HEK293 (cell line): ENCODE measurements at regions not wholly inside any gene's neighbourhood (a gene's known extent, or its start where the extent isn't known, plus 50 kb on each side); places are given as distances from the start of the nearest gene placed in this dataset.

ENCODE experiments used
- CTCF ChIA-PET: fragments of 350-600 bp; formaldehyde crosslinking; extraction: SDS; loops from one replicate; lab custom pipeline; 2021; ENCODE audit warnings: antibody characterized with exemption; lab: Yijun Ruan, JAX
- POLR2A ChIA-PET: fragments of 300-600 bp; formaldehyde crosslinking; extraction: SDS; loops from one replicate; lab custom pipeline; 2020; ENCODE audit warnings: antibody characterized with exemption, inconsistent platforms; lab: Yijun Ruan, JAX
- H3K27ac ChIP-seq: fragments of 200-500 bp; sonication (Bioruptor generic); 2 replicates; pipeline ENCODE4 v1.5.1; 2014; ENCODE audit warnings: low read depth, low read length, control low read depth, inconsistent platforms; ENCODE audit errors: extremely low read depth
- H3K36me3 ChIP-seq, 2 experiments: fragments of 200-500 bp in 1 of 2; sonication (Bioruptor generic) in 1 of 2; 1 replicate in 1 of 2; 2 replicates in 1 of 2; pipeline ENCODE4 v1.5.1; 2014 to 2017; ENCODE audit warnings: inconsistent platforms in 2 of 2, low read length in 2 of 2; ENCODE audit not compliant: control insufficient read depth in 2 of 2, insufficient read depth in 1 of 2
- H3K4me1 ChIP-seq: fragments of 200-500 bp; sonication (Bioruptor generic); 2 replicates; pipeline ENCODE4 v1.5.1; 2014; ENCODE audit warnings: mild to moderate bottlenecking, low read length, inconsistent platforms; ENCODE audit not compliant: control insufficient read depth, insufficient read depth
- H3K4me3 ChIP-seq: 2 replicates; pipeline ENCODE4 v1.5.1; 2011; ENCODE audit warnings: low read depth, mild to moderate bottlenecking, control low read depth, low read length, moderate library complexity
- H3K9me3 ChIP-seq: fragments of 200-500 bp; sonication (Bioruptor generic); 2 replicates; pipeline ENCODE4 v1.5.1; 2014; ENCODE audit warnings: low read depth, low read length, inconsistent platforms; ENCODE audit not compliant: control insufficient read depth, insufficient read depth
- ATF2 ChIP-seq: fragments of 450-650 bp; formaldehyde crosslinking; IDR thresholded peaks from 2 replicates; pipeline ENCODE4 v1.5.1; 2016; ENCODE audit warnings: missing biosample characterization, missing genetic modification characterization, low read depth
- BCL11B ChIP-seq: fragments of 450-650 bp; formaldehyde crosslinking; IDR thresholded peaks from 2 replicates; pipeline ENCODE4 v1.5.1; 2016; ENCODE audit warnings: low read depth, missing biosample characterization, missing genetic modification characterization
- KLF16 ChIP-seq: fragments of 450-650 bp; formaldehyde crosslinking; IDR thresholded peaks from 2 replicates; pipeline ENCODE4 v1.5.1; 2017; ENCODE audit warnings: missing biosample characterization, missing genetic modification characterization
- KLF7 ChIP-seq: fragments of 450-650 bp; formaldehyde crosslinking; IDR thresholded peaks from 2 replicates; pipeline ENCODE4 v1.5.1; 2016; ENCODE audit warnings: missing biosample characterization, missing genetic modification characterization, borderline replicate concordance
- OSR2 ChIP-seq: fragments of 450-650 bp; formaldehyde crosslinking; IDR thresholded peaks from 2 replicates; pipeline ENCODE4 v1.5.1; 2016; ENCODE audit warnings: missing biosample characterization, missing genetic modification characterization
- YY1 ChIP-seq: fragments of 450-650 bp; formaldehyde crosslinking; IDR thresholded peaks from 2 replicates; pipeline ENCODE4 v1.5.1; 2018; ENCODE audit warnings: missing biosample characterization, missing genetic modification characterization
- ZBTB1 ChIP-seq: fragments of 450-650 bp; formaldehyde crosslinking; IDR thresholded peaks from 2 replicates; pipeline ENCODE4 v1.5.1; 2016; ENCODE audit warnings: missing biosample characterization, missing genetic modification characterization
- ZNF132 ChIP-seq: fragments of 450-650 bp; formaldehyde crosslinking; IDR thresholded peaks from 2 replicates; pipeline ENCODE4 v1.5.1; 2017; ENCODE audit warnings: missing biosample characterization, missing genetic modification characterization, borderline replicate concordance
- ZNF175 ChIP-seq: fragments of 450-650 bp; formaldehyde crosslinking; IDR thresholded peaks from 2 replicates; pipeline ENCODE4 v1.5.1; 2016; ENCODE audit warnings: missing biosample characterization, missing genetic modification characterization
- ZNF24 ChIP-seq: fragments of 450-650 bp; formaldehyde crosslinking; IDR thresholded peaks from 2 replicates; pipeline ENCODE4 v1.5.1; 2016; ENCODE audit warnings: missing biosample characterization, missing genetic modification characterization
- ZNF248 ChIP-seq: fragments of 450-650 bp; formaldehyde crosslinking; IDR thresholded peaks from 2 replicates; pipeline ENCODE4 v1.5.1; 2017; ENCODE audit warnings: missing biosample characterization, missing genetic modification characterization
- ZNF423 ChIP-seq: fragments of 450-650 bp; formaldehyde crosslinking; IDR thresholded peaks from 2 replicates; pipeline ENCODE4 v1.5.1; 2016; ENCODE audit warnings: missing biosample characterization, missing genetic modification characterization
- ZNF530 ChIP-seq: fragments of 450-650 bp; formaldehyde crosslinking; IDR thresholded peaks from 2 replicates; pipeline ENCODE4 v1.5.1; 2016; ENCODE audit warnings: low read depth, missing biosample characterization, missing genetic modification characterization
- ZNF629 ChIP-seq: fragments of 450-650 bp; formaldehyde crosslinking; IDR thresholded peaks from 2 replicates; pipeline ENCODE4 v1.5.1; 2017; ENCODE audit warnings: missing biosample characterization, missing genetic modification characterization
- ZNF776 ChIP-seq: fragments of 450-650 bp; formaldehyde crosslinking; IDR thresholded peaks from 2 replicates; pipeline ENCODE4 v1.5.0; 2017; ENCODE audit warnings: missing biosample characterization, missing genetic modification characterization, borderline replicate concordance
- TF ChIP-seq, protein P1 (sequence below): fragments of 450-650 bp; formaldehyde crosslinking; IDR thresholded peaks from 2 replicates; pipeline ENCODE4 v1.5.1; 2016; ENCODE audit warnings: missing biosample characterization, missing genetic modification characterization
- TF ChIP-seq, protein P2 (sequence below): fragments of 450-650 bp; formaldehyde crosslinking; IDR thresholded peaks from 2 replicates; pipeline ENCODE4 v1.5.1; 2016; ENCODE audit warnings: missing biosample characterization, missing genetic modification characterization
- TF ChIP-seq, protein P3 (sequence below): fragments of 450-650 bp; formaldehyde crosslinking; IDR thresholded peaks from 2 replicates; pipeline ENCODE4 v1.5.1; 2016; ENCODE audit warnings: missing biosample characterization, missing genetic modification characterization
- TF ChIP-seq, protein P4 (sequence below): fragments of 450-650 bp; formaldehyde crosslinking; optimal IDR thresholded peaks from 2 replicates; pipeline ENCODE3; 2016; ENCODE audit warnings: missing biosample characterization, mild to moderate bottlenecking, missing genetic modification characterization

GRCh38 chr7:121525155-121525819, 129.2 kb upstream of the FAM3C start (continued):
- TF ChIP-seq, protein P1, sequence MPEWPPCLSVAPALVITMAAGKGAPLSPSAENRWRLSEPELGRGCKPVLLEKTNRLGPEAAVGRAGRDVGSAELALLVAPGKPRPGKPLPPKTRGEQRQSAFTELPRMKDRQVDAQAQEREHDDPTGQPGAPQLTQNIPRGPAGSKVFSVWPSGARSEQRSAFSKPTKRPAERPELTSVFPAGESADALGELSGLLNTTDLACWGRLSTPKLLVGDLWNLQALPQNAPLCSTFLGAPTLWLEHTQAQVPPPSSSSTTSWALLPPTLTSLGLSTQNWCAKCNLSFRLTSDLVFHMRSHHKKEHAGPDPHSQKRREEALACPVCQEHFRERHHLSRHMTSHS (tag by site-specific recombination): no peak
- TF ChIP-seq ZNF132 (tag by site-specific recombination) (no peak), KLF7 (tag by site-specific recombination) (no peak), ZNF248 (tag by site-specific recombination) (no peak), ATF2 (tag by site-specific recombination) (no peak), YY1 (tag by site-specific recombination) (no peak), KLF16 (tag by site-specific recombination) (no peak)
- TF ChIP-seq, all 188 proteins: peak for 0

DNA sequence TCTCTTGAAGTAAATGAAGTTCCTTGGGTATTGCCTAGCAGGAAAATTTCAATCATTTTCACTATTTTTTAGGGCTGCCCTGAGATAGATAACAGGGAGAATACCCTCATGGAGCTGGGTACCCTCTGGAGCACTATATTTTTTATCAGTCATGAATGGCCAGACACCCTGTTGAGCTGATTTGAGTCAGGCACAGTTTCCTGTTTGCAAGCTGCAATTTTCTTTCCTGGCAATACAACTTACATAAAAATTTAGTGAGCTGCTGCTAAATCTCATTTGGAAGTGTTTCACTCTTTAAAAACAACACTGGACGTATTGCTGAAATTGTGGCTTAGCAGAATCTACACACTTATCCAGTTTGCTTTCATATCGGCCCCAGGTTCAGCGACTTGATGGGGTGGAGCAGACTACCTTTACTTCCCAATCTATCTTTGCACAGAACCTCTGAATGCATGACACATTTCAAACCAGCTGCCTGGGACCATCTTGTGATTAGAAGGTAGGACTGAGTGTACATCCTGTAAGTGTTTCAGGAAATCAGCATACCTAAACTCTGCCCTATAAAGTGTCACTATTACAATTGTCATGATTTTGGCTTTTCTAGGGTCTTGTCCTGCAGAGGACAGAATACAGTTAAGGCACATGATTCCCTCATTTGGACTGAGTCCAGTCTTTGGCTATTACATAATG, 125.7 kb upstream of the FAM3C start:
- Histone ChIP-seq H3K36me3 (no peaks in the 10 kb centered on the region), H3K9me3 (no peaks in the 10 kb centered on the region), H3K4me1 (no peaks in the 10 kb centered on the region), H3K4me3 (no peak overlapping the region), H3K27ac (no peak overlapping the region)
- ChIA-PET CTCF (interaction anchor here (0.5 to 0.7 kb wide), 3 partner anchors 36 to 414 kb away, joined by 3 to 5 read pairs (median 4); no protein-coding TSS in a partner anchor), POLR2A (no interaction called here)
- TF ChIP-seq ZNF175 (tag by site-specific recombination): no peak
- TF ChIP-seq ZNF629 (tag by site-specific recombination): no peak
- no peak for TF ChIP-seq ZNF423 (tag by site-specific recombination)
- TF ChIP-seq, protein P2, sequence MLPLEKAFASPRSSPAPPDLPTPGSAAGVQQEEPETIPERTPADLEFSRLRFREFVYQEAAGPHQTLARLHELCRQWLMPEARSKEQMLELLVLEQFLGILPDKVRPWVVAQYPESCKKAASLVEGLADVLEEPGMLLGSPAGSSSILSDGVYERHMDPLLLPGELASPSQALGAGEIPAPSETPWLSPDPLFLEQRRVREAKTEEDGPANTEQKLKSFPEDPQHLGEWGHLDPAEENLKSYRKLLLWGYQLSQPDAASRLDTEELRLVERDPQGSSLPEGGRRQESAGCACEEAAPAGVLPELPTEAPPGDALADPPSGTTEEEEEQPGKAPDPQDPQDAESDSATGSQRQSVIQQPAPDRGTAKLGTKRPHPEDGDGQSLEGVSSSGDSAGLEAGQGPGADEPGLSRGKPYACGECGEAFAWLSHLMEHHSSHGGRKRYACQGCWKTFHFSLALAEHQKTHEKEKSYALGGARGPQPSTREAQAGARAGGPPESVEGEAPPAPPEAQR (tag by site-specific recombination): no peak
- no peak for TF ChIP-seq ZNF24 (tag by site-specific recombination)
- TF ChIP-seq, protein P3, sequence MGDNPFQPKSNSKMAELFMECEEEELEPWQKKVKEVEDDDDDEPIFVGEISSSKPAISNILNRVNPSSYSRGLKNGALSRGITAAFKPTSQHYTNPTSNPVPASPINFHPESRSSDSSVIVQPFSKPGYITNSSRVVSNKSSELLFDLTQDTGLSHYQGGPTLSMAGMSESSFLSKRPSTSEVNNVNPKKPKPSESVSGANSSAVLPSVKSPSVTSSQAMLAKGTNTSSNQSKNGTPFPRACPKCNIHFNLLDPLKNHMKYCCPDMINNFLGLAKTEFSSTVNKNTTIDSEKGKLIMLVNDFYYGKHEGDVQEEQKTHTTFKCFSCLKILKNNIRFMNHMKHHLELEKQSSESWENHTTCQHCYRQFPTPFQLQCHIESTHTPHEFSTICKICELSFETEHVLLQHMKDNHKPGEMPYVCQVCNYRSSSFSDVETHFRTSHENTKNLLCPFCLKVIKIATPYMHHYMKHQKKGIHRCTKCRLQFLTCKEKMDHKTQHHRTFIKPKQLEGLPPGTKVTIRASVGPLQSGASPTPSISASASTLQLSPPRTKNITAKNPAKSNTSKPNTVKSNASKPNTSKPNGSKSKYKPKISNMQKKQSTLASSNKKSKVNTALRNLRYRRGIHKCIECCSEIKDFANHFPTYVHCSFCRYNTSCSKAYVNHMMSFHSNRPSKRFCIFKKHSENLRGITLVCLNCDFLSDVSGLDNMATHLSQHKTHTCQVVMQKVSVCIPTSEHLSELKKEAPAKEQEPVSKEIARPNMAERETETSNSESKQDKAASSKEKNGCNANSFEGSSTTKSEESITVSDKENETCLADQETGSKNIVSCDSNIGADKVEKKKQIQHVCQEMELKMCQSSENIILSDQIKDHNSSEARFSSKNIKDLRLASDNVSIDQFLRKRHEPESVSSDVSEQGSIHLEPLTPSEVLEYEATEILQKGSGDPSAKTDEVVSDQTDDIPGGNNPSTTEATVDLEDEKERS (tag by site-specific recombination): no peak
- no peak for TF ChIP-seq ZNF776 (tag by site-specific recombination)
- no peak for TF ChIP-seq ZBTB1
- no peak for TF ChIP-seq OSR2 (tag by site-specific recombination)
- no peak for TF ChIP-seq ZNF530 (tag by site-specific recombination)
- no peak for TF ChIP-seq BCL11B (tag by site-specific recombination)
- TF ChIP-seq, protein P4, sequence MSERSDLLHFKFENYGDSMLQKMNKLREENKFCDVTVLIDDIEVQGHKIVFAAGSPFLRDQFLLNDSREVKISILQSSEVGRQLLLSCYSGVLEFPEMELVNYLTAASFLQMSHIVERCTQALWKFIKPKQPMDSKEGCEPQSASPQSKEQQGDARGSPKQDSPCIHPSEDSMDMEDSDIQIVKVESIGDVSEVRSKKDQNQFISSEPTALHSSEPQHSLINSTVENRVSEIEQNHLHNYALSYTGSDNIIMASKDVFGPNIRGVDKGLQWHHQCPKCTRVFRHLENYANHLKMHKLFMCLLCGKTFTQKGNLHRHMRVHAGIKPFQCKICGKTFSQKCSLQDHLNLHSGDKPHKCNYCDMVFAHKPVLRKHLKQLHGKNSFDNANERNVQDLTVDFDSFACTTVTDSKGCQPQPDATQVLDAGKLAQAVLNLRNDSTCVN (tag by site-specific recombination): no peak
